GM18499 (cell line): ENCODE measurements at regions not wholly inside any gene's neighbourhood (a gene's known extent, or its start where the extent isn't known, plus 50 kb on each side); places are given as distances from the start of the nearest gene placed in this dataset.
A peak's percentile ranks its signal among the peaks of the same experiment; 100 is the strongest.

Experiments used
- ATAC-seq: cut with Tn5 transposase; IDR thresholded peaks from one replicate; pipeline ENCODE4 v1.9.1; 2021; ENCODE audit warnings: moderate number of reproducible peaks; ENCODE audit not compliant: insufficient read depth, unreplicated experiment

DNA sequence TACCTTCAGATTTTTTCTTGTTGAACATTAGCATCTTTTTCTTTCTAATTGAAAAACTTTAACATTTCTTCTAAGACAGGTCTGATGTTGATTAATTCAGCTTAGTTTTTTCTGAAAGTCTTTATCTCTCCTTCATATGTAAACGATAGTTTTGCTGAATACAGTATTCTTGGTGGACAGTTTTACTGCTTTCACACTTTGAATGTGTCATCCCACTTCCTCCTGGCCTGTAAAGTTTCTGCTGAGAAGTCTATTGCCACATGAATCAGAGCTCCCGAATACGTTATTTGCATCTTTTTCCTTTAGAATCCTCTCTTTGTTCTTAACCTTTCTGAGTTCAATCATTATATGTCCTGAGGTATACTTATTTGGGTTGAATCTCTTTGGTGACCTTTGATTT, 344.2 kb downstream of the OLFM3 start:
- no peak for ATAC-seq

DNA sequence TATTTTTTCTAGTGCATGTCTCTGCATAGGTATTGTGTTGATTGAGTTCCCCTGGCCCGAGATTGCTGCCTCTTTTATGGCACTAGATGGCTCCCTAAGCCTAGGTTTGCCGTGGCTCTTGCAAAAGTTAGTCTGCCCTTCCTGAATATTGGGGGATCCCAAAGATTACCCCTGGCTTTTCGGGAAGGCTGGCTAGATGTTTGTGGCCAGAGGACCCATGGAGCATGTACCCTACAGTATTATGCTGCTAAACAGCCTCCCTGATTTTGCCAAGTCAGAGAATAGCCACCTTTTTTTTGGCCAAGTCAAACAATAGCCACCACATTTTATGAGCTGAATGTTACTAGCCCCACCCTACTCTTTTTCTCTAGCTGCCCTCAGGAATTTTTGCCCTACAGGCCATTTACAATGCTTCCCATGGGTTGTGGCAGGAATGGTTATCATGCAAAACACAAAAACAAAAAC, 343.2 kb downstream of the OLFM3 start:
- no peak for ATAC-seq

DNA sequence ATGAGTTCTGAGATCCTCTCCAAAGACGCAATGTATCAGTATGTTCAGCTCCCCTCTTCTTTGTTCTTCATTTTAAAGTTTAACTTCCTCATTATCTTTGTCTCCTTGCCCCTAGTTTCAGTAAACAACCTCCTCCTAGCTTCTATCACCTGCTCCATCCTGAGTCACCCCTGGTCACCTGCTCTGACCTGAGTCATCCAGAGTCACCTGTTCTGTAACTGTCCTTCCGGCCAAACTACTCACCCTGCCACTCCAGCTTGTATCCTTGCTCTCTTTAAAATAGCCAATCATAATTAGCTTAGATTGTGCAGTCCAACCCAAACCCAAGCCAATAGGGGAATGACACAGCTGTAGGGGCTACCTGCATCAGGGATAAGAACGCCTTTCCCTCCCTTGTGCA, 332.0 kb downstream of the OLFM3 start:
- ATAC-seq = no peak

DNA sequence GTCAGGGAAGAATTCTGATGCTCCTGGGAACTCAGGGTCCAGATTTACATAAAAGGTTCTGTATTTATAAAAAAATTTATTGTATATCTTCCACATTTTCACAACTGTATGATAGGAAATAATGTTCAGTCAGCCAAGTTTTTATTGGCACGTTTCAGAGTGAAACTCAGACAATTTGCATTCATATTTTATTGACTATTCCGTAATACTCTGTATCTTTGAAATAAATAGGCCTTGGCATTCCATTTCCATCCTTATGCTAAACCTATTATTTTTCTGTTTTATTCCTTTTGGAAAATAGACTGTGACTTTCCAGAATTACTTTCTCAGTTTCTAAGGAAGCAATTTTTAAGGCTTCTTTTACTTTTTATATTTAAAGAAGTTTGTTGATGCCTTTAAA, 329.0 kb downstream of the OLFM3 start:
- no peak for ATAC-seq

DNA sequence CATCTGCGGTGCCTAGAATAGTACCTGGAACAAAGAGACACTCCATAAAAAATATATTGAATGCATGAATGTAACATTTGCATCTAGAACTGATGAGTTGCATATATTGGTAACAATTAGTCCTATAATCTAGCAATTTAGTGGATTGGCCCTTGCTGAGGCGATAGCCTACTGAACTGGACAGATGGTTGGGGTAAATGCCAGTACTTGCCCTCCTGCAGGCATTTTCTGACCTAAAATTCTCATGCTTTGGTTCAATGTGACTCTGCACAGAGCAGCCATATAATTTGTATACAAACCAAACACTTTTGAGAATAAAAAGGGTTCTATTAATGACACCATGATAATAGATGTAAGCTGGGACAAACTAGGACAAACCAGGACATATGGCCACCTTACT, 313.6 kb downstream of the OLFM3 start:
- no peak for ATAC-seq

DNA sequence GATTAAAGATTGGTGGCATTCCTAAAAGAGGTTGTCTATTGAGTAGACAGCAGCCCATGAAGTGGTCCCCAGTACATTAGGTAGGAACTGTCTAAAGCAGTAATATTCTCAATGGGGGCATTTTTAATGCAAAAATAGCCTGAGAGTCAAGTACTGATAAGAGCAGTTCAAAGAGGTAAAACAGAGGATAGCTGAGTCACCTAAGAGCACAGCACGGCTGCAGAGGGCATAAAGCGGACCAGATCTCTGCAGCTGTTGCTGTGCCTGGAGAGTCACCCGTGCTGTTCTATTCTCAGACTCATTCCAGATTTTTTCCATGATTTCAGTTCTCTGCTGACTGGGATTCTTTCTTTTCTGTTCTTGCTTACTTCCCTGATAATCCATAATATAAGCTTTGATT, 313.2 kb downstream of the OLFM3 start:
- ATAC-seq = no peak

DNA sequence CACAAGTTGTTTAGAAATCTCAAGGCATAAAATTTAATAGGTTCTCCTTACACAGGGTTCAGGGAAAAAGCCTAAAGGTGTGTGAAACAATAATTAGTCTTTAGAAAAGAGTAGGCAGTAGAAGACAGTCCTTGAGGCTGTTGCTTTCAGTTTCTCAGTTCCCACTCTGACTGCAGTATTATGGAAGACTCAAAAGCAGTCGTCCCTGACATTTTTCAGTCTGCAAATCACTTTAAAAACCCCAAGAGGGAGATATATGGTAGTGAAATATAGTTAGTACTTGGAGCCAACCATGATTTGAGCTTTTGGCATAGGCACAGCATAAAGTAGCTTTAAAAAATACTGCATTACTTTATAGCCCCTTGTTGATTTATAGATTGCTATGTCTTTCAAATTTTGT, 299.7 kb downstream of the OLFM3 start:
- no peak for ATAC-seq

DNA sequence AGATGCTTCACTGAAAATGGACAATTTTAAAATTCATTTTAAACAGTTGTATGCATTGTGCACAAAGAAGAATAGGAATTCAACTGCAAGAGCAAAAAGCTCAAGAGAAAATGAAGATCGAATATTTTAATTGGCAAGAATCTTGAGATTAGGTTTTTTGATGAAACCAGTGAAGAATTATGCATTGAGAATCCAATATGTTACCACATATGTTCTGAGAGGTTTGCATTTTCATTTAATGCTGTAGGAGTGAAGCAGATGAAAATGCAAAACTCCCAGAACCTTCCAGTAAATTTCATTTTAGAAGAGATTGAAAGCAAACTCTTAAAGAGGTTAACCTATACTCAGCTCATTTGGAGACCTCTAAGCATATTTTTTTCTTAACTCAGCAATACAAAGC, 298.0 kb downstream of the OLFM3 start:
- no peak for ATAC-seq

DNA sequence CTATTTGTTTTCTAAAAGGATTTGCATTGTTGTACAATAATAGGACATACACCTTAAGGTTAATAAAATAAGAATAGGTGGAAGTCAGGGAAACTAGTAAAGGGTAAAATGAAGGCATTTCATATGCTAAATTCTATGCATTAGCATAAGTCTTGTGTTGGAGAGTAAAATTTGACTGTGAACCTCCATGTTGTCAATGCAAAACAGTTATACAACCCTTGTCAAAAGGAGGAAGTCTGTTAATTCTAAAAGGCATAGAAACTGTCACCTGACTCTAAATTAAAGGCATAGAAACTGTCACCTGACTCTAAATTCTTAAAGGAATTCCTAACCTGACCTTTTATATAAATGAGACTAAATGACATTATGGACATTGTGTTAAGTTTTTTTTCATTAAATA, 291.8 kb downstream of the OLFM3 start:
- ATAC-seq = no peak

DNA sequence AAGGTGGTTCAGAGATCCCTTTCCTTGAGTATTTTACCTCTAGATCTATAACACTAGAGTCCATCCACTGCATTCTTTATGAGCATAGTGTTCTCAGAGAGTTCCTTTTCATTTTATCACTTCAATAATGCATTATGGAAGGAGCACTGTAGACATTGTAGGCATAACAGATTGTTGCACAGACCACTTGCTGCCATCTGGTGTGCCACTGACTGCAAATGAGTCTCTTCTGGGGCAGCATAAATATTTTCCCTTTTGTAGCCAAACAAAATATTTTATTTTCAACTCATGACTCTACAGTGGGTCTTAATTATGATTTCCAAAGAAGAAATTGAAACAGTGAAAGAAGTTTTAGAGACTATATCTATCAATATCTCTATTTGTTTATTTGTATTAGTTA, 290.4 kb downstream of the OLFM3 start:
- no peak for ATAC-seq

DNA sequence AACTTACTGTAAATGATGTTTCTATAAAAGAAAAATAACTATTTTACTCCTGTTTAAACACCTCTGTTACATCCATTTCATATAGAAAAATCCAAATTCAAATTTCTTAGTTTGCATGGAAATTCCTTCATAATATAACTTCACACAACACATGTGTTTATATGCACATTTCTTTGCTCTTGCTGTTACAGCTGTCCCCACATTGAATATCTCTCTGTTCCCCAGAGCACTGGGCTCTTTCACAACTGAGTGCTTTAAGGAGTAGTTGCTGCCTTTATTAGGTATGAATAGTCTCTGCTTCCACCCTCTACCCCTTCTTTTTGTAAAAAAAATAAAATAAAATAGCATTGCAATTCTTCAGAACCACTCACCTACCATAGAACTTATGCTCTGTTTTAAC, 287.0 kb downstream of the OLFM3 start:
- ATAC-seq = no peak

DNA sequence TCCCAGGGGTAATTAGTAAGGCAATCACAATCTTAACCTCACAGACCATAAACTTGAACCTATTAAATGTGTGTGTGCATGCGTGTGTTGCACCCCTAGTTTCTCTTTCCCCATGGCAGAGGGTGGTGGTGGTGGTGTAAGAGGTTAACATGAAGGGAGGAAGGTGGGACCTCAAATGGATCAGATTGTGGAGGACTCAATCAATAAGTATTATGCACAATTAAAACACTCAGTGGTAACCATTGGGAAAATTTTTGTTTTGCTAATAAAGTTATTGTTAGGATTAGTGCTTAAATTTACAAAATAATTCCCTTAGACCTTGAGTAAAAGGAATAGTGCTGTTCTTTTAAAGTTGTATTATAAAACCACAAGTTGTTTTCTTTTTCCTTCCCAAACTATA, 283.0 kb downstream of the OLFM3 start:
- ATAC-seq = no peak

DNA sequence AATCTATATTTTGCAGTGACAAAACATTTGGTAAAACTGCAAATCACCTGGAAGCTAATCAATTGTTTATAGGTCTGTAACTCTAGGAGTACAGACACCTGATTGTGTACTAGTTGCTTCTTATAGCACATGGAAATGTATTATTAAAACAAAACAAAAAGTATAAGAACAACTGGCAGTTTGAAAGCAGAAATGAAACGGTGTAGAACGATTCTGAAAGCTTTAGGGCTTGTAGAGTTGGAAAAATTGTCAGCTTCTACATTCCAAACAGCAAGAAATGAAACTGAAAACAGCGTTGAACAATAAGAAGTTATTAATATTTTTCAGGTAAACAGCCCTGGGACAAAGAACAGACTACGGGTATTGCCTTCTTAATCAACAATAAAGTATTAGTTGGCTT, 273.3 kb downstream of the OLFM3 start:
- no peak for ATAC-seq

DNA sequence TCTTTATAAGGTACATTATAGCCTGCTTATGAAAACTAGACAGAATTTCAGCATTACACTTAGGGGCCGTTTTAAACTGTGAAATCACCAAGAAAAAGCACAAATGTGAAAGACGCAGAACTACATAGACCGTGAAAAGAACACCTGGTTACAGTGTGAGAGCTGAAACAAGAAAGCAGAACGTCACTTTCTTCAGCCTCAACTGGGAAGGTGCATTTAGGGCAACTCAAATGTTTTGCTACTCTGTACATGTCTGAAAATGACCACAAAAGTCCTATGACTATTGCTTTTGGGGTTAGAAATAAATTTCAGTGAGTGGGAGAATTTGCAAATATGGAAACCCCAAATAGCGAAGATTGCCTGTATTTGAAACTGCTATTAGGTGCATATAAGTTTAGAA, 268.7 kb downstream of the OLFM3 start:
- no peak for ATAC-seq

DNA sequence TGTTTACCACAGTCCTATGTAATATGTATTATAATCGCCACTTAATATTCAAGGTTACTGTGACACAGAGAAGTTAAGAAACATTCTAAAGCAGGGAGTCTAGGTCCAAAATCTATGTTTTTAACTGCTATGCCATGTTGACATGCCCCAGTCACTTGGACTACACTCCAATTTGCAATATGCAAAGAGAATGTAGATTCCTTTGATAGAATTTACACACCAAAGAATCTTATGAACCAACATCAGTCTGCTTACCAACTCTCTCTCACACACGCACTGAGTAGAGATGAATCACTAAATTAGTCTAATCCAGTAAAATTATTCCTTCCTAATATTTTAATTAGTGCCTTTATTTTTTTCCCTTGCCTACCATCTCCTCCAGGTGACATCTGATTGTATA, 266.2 kb downstream of the OLFM3 start:
- ATAC-seq = no peak

DNA sequence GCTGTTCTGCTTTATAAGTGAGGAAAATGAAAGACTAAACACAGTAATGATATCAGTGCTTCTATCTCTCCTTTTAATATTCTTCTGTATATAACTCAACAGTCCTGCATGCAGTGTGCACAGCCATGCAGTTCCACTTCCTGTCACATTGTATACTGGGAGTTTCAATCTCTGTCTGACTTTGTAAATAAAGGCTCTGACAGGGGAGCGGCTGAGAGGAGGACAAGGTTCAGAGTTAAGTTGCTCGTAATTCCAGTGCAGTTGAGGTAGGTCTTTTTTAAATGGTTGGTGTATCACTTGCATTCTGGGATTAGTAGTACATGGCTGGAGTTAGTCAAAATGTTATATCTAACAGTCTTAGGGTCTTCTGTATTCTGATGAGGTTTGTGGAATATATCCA, 264.5 kb downstream of the OLFM3 start:
- ATAC-seq = peak; percentile 76

DNA sequence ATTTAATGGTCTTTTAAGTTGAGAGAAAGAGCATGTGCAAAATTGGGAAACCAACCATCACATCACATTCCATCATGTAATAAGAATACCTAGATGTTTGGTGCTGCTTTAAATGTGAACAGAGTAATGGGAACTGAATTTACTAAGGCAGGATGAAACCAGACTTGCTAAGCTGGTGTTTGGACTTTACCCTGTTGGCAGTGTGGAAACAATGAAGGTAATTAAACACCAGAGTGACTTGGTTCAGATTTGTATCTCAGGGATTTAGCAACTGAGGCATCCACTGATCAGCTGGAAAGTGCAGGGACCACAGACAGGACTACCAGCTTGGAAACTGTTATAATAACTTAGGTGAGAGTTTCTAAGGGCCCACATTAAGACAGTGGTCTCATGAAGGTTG, 263.4 kb downstream of the OLFM3 start:
- no peak for ATAC-seq

DNA sequence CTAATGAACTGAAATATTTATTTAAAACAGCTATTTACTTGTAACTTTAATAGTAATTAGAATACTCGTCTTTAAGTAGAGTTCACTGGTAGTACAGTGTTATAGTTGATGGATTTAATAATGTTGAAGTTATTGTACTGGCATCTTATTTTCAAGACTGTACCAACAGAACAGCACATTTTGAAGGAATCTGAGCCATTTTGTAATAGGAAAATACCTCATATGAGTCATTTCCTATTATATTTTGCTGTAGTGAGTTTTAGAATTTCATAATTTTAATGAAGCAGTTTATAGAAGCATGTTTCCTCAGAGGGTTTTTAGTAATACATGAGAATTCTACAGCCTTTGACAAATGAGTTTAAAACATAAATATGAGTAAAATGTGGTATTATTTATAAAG, 258.3 kb downstream of the OLFM3 start:
- no peak for ATAC-seq

DNA sequence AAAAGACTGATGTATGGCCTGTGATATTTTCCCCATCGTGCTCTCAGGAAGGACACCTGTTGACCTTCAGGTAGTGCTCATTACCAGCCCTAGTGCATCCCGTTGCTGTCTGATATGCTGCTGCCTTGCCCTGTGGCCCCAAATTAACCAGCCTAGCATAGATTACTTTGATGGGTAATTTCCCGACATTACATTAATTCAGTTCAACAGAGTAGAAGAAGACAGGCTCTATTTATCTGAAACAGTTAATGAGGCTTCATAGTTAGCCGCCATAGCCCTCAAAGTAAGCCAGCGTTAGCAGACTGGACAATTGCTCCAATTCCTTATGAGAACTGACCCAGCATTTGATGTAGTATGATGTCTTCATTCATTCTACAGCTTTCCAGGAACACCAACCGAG, 257.6 kb downstream of the OLFM3 start:
- ATAC-seq = no peak

DNA sequence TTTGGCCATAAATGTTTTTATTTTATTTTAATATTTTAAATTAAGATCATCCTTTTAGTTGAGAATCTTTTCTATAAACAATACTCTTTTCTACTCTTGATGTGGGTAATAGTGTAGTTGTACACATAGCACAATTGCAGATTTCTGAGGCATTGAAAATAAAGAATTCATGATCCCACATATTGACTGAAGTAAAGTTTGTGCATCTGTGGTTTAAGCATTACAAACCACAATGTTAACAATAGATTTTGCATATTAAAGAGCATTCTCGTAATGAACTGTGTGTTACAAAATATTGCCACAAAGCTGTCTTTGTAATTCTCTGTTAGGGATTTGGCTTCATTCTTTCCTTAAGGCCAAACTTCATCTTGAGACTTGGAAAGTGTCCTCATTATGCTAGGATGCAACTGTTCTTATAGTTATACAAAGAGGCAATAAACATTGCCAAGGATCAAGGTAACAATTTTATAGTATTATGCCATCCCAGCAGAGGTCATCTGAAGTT, 256.8 kb downstream of the OLFM3 start:
- no peak for ATAC-seq

DNA sequence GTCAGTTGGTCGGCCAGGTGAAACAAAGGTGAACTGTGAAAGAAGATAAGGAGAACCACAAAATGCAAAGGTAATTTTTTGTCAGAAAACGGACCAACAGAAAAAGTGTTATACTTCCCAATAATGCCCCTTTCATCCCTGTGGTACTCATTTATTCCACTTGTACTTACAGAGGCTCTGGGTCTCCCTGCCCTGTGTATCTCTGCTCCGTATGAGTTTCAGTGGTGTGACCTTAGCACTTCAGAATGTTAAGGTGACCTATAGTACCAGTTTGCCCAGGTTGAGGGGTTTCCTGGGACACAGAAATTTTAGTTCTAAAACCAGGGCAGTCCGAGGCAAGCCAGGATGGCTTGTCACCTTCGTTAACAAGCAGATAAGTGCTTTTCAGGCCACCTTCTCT, 254.8 kb downstream of the OLFM3 start:
- no peak for ATAC-seq

DNA sequence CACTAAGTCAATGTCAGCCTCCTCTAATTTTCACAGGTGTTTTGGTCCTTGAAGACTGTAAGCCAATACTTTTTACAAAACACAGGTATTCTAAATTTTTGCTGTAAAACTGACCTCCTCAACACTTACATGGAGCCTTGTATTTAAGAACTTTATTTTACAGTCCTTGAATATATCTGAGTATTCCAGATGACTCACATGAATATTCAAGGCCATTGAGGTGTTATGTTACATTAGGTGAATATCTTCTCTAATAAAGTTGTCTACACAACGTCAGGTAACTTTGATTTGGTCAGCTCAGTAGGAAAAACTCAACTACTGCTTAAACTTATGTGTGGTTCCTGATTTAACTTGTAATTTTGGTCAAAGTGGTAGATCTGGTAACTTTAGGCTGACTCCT, 254.2 kb downstream of the OLFM3 start:
- no peak for ATAC-seq

DNA sequence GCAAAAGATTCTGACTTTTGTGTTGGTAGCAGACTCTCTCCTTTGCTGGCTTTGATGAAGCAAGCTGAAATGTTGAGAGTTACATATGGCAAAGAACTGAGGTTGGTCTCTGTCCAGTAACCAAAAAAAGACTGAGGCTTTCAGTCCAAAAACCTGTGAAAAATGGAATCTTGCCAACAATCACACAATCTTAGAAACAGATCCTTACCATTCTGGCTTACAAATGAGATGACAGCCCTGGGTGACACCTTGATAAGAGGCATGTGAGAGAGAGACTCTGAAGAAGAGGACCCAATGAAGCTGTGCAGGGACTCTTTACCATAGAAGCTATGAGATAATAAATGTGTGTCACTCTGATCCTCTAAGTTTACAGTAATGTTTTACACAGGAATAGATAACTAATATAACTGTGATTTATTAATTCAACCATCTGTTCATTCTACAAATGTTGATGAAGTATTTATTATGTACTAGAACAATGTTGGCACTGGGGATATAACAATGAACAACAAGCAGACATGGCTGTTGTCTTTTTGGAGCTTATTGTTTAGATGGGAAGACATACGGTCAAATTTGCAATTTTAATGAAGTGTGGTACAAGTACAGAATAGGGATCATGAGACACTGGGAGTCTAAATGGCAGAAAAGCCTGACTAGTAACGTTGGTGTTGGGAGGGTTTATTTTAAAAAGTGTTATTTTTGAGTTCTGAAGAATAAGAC, 251.0 kb downstream of the OLFM3 start:
- ATAC-seq = no peak
